UCSD-AML1 (cell line): ENCODE measurements at regions not wholly inside any gene's neighbourhood (a gene's known extent, or its start where the extent isn't known, plus 50 kb on each side); places are given as distances from the start of the nearest gene placed in this dataset.

Experiments
- DNase-seq: peaks from one replicate; lab custom pipeline; 2025; ENCODE audit not compliant: unreplicated experiment; lab: John Stamatoyannopoulos, UW

- DNase-seq, result peak; percentile 12
These were observed 209.6 kb downstream of the BUD13 start for GRCh38 chr11:116563028-116563711.

- DNase-seq, result no peak
These were observed 212.2 kb downstream of the BUD13 start for GRCh38 chr11:116560589-116560988.

- DNase-seq, result no peak
These were observed 214.1 kb downstream of the BUD13 start for GRCh38 chr11:116558504-116559211.

- no peak for DNase-seq
These were observed 215.5 kb downstream of the BUD13 start for GRCh38 chr11:116557282-116557681.

- no peak for DNase-seq
These were observed 216.3 kb downstream of the BUD13 start for GRCh38 chr11:116556483-116556882.

GRCh38 chr11:116553482-116553881 is 219.3 kb downstream of the BUD13 start:
- no peak for DNase-seq

- DNase-seq, result no peak
These were observed 221.2 kb downstream of the BUD13 start for GRCh38 chr11:116551576-116551975.

GRCh38 chr11:116548256-116548655 is 224.5 kb downstream of the BUD13 start:
- no peak for DNase-seq

- DNase-seq, result no peak
These were observed 225.2 kb downstream of the BUD13 start for GRCh38 chr11:116547571-116547970.

GRCh38 chr11:116545912-116546311 is 226.9 kb downstream of the BUD13 start:
- no peak for DNase-seq

- no peak for DNase-seq
These were observed 228.1 kb downstream of the BUD13 start for GRCh38 chr11:116544721-116545120.

GRCh38 chr11:116543911-116544475 is 228.8 kb downstream of the BUD13 start:
- no peak for DNase-seq

- DNase-seq, result no peak
These were observed 229.7 kb downstream of the BUD13 start for GRCh38 chr11:116543099-116543498.

- DNase-seq, result no peak
These were observed 230.4 kb downstream of the BUD13 start for GRCh38 chr11:116542406-116542805.

GRCh38 chr11:116541460-116541859 is 231.3 kb downstream of the BUD13 start:
- no peak for DNase-seq

GRCh38 chr11:116540645-116541304 is 232.0 kb downstream of the BUD13 start:
- no peak for DNase-seq

GRCh38 chr11:116539836-116540418 is 232.9 kb downstream of the BUD13 start:
- DNase-seq, result no peak

- DNase-seq, result no peak
These were observed 233.6 kb downstream of the BUD13 start for GRCh38 chr11:116539211-116539610.

GRCh38 chr11:116538677-116539076 is 234.1 kb downstream of the BUD13 start:
- DNase-seq, result no peak

GRCh38 chr11:116537709-116538108 is 235.1 kb downstream of the BUD13 start:
- no peak for DNase-seq

GRCh38 chr11:116537121-116537520 is 235.7 kb downstream of the BUD13 start:
- no peak for DNase-seq
